H1 (cell line): ENCODE measurements at regions not wholly inside any gene's neighbourhood (a gene's known extent, or its start where the extent isn't known, plus 50 kb on each side); places are given as distances from the start of the nearest gene placed in this dataset.

Source experiments
- CTCF ChIA-PET: fragments of 300-600 bp; sonication (Branson Sonifier 250); formaldehyde crosslinking; loops from one replicate; lab custom pipeline; 2021; ENCODE audit not compliant: partially characterized antibody; lab: Charles Lee
- POLR2A ChIA-PET: fragments of 300-600 bp; sonication (Branson Sonifier 250); formaldehyde crosslinking; loops from one replicate; lab custom pipeline; 2021; ENCODE audit warnings: inconsistent platforms; ENCODE audit not compliant: partially characterized antibody; lab: Charles Lee
- DNase-seq, 2 experiments: peaks; one replicate each; pipeline versions ENCODE4 v3.0.0 to v3.0.0-alpha.2; 2010 to 2022; ENCODE audit warnings: low spot score in 2 of 2, low read depth in 1 of 2, mixed read lengths in 1 of 2
- FAIRE-seq: peaks from 2 replicates; lab custom pipeline; 2011; peaks lifted over from hg19 to GRCh38; lab: Jason Lieb, UNC
- H2AFZ ChIP-seq: 2 replicates; pipeline ENCODE4 v1.8.1; 2012; ENCODE audit warnings: low read length, inconsistent platforms
- H2AK5ac ChIP-seq: 2 replicates; pipeline ENCODE4 v1.6.1; 2013; ENCODE audit warnings: low read depth, low read length
- H2BK120ac ChIP-seq: replicated peaks from 2 replicates; pipeline ENCODE3; 2013; ENCODE audit warnings: low read depth, low read length, inconsistent platforms
- H2BK12ac ChIP-seq: 2 replicates; pipeline ENCODE4 v1.6.1; 2013; ENCODE audit warnings: low read depth, low read length
- H2BK15ac ChIP-seq: 2 replicates; pipeline ENCODE4 v1.6.1; 2013; ENCODE audit warnings: low read length
- H2BK20ac ChIP-seq: 2 replicates; pipeline ENCODE4 v1.6.1; 2013; ENCODE audit warnings: low read length
- H2BK5ac ChIP-seq: 2 replicates; pipeline ENCODE4 v1.6.1; 2013; ENCODE audit warnings: low read depth, low read length
- H3K14ac ChIP-seq: 2 replicates; pipeline ENCODE4 v1.6.1; 2013; ENCODE audit warnings: inconsistent platforms; ENCODE audit not compliant: insufficient read length
- H3K18ac ChIP-seq: 2 replicates; pipeline ENCODE4 v1.6.1; 2013; ENCODE audit warnings: low read length; ENCODE audit errors: extremely low read depth
- H3K23ac ChIP-seq: 2 replicates; pipeline ENCODE4 v1.6.1; 2013; ENCODE audit warnings: inconsistent platforms; ENCODE audit not compliant: insufficient read length
- H3K23me2 ChIP-seq: 2 replicates; pipeline ENCODE4 v1.6.1; 2013; ENCODE audit warnings: low read depth, low read length
- H3K27ac ChIP-seq: 2 replicates; pipeline ENCODE4 v1.6.1; 2011; ENCODE audit warnings: low read depth, low read length, inconsistent platforms
- H3K27me3 ChIP-seq, 4 experiments: replicated peaks in 1 of 4; 1 replicate in 1 of 4; 2 replicates in 3 of 4; pipeline versions ENCODE4 v1.6.1 to v1.8.1; 2011 to 2013; ENCODE audit warnings: low read length in 3 of 4, mild to moderate bottlenecking in 3 of 4, inconsistent platforms in 2 of 4, mixed read lengths in 2 of 4, moderate library complexity in 1 of 4; ENCODE audit not compliant: control insufficient read depth in 3 of 4, insufficient read depth in 3 of 4; ENCODE audit errors: extremely low read depth in 1 of 4
- H3K36me3 ChIP-seq, 4 experiments: 2 replicates each; pipeline versions ENCODE4 v1.6.1 to v1.8.1; 2011 to 2013; ENCODE audit warnings: mild to moderate bottlenecking in 4 of 4, low read length in 3 of 4, moderate library complexity in 2 of 4, control low read depth in 1 of 4, inconsistent platforms in 1 of 4; ENCODE audit not compliant: insufficient read depth in 4 of 4, control insufficient read depth in 2 of 4
- H3K4ac ChIP-seq: replicated peaks from 2 replicates; pipeline ENCODE3; 2013; ENCODE audit warnings: low read length, low read depth, mixed read lengths, inconsistent platforms; ENCODE audit not compliant: insufficient read length
- H3K4me1 ChIP-seq, 4 experiments: replicated peaks in 1 of 4; 1 replicate in 1 of 4; 2 replicates in 3 of 4; pipeline versions ENCODE4 v1.6.1 to v1.8.1; 2011 to 2013; ENCODE audit warnings: low read length in 3 of 4, inconsistent platforms in 2 of 4, mixed read lengths in 1 of 4; ENCODE audit not compliant: insufficient read depth in 4 of 4, control insufficient read depth in 3 of 4
- H3K4me2 ChIP-seq, 2 experiments: 2 replicates each; pipeline versions ENCODE4 v1.6.1 to v1.8.1; 2011 to 2013; ENCODE audit warnings: low read depth in 2 of 2, low read length in 2 of 2, control low read depth in 1 of 2, inconsistent platforms in 1 of 2, mild to moderate bottlenecking in 1 of 2; ENCODE audit not compliant: insufficient read depth in 1 of 2
- H3K4me3 ChIP-seq, 4 experiments: fragments of 200-600, 300-600 bp in 1 of 4; sonication (generic), shearing (Covaris generic), sonication (Bioruptor Twin) in 1 of 4; 2 replicates each; pipeline versions ENCODE4 v1.5.1 to v1.8.1; 2011 to 2016; ENCODE audit warnings: low read length in 4 of 4, low read depth in 3 of 4, control low read depth in 2 of 4, inconsistent platforms in 2 of 4, mild to moderate bottlenecking in 2 of 4, mixed read lengths in 1 of 4, moderate library complexity in 1 of 4; ENCODE audit not compliant: insufficient read depth in 2 of 4; ENCODE audit errors: extremely low read depth in 1 of 4
- H3K56ac ChIP-seq: replicated peaks from 2 replicates; pipeline ENCODE3; 2013; ENCODE audit warnings: low read depth, mild to moderate bottlenecking, mixed read lengths, low read length, inconsistent platforms; ENCODE audit not compliant: insufficient read length
- H3K79me1 ChIP-seq: 2 replicates; pipeline ENCODE4 v1.6.1; 2013; ENCODE audit warnings: low read depth, low read length, control low read depth
- H3K79me2 ChIP-seq, 2 experiments: 2 replicates each; pipeline versions ENCODE4 v1.6.1 to v1.8.1; 2012 to 2013; ENCODE audit warnings: low read length in 2 of 2, mild to moderate bottlenecking in 2 of 2, inconsistent platforms in 1 of 2; ENCODE audit not compliant: insufficient read depth in 2 of 2, control insufficient read depth in 1 of 2
- H3K9ac ChIP-seq, 4 experiments: replicated peaks in 1 of 4; 1 replicate in 1 of 4; 2 replicates in 3 of 4; pipeline versions ENCODE4 v1.6.1 to v1.8.1; 2011 to 2013; ENCODE audit warnings: low read depth in 3 of 4, low read length in 3 of 4, control low read depth in 2 of 4, mild to moderate bottlenecking in 2 of 4, moderate library complexity in 2 of 4, inconsistent platforms in 1 of 4; ENCODE audit errors: extremely low read depth in 1 of 4
- H3K9me3 ChIP-seq, 2 experiments: 2 replicates each; pipeline versions ENCODE4 v1.6.1 to v1.8.1; 2012 to 2013; ENCODE audit warnings: mild to moderate bottlenecking in 2 of 2, moderate library complexity in 2 of 2, control low read depth in 1 of 2, inconsistent platforms in 1 of 2, low read depth in 1 of 2, low read length in 1 of 2, mixed read lengths in 1 of 2; ENCODE audit not compliant: insufficient read depth in 2 of 2
- H4K20me1 ChIP-seq, 2 experiments: replicated peaks in 1 of 2; 2 replicates each; pipeline versions ENCODE3 to v1.8.1; 2011 to 2013; ENCODE audit warnings: inconsistent platforms in 2 of 2, low read length in 2 of 2, mild to moderate bottlenecking in 1 of 2; ENCODE audit not compliant: insufficient read depth in 2 of 2, control insufficient read depth in 1 of 2
- H4K5ac ChIP-seq: 2 replicates; pipeline ENCODE4 v1.6.1; 2013; ENCODE audit warnings: low read length, low read depth, mixed read lengths, inconsistent platforms; ENCODE audit not compliant: insufficient read length
- H4K8ac ChIP-seq: 2 replicates; pipeline ENCODE4 v1.8.0; 2013; ENCODE audit warnings: mild to moderate bottlenecking, moderate library complexity, low read length, inconsistent platforms; ENCODE audit not compliant: insufficient read depth; ENCODE audit errors: extremely low read depth
- H4K91ac ChIP-seq: replicated peaks from 2 replicates; pipeline ENCODE3; 2013; ENCODE audit warnings: low read length, mixed read lengths, inconsistent platforms; ENCODE audit not compliant: insufficient read length
- CBX8 ChIP-seq: fragments of 300-800, 300-1000 bp; sonication (generic); IDR thresholded peaks from 2 replicates; pipeline ENCODE4 v1.7.1; 2016; ENCODE audit warnings: low read depth, low read length, borderline replicate concordance
- CREB1 ChIP-seq: IDR thresholded peaks from 2 replicates; pipeline ENCODE4 v1.6.1; 2012; ENCODE audit warnings: inconsistent platforms
- CTCF ChIP-seq, 3 experiments: IDR thresholded peaks; 1 replicate in 2 of 3; 2 replicates in 1 of 3; pipeline versions ENCODE4 v1.5.1 to v1.6.1; 2011; ENCODE audit warnings: low read length in 3 of 3, mild to moderate bottlenecking in 3 of 3, inconsistent platforms in 2 of 3, low read depth in 1 of 3, moderate library complexity in 1 of 3; ENCODE audit not compliant: insufficient read depth in 1 of 3; ENCODE audit errors: control extremely low read depth in 1 of 3
- FOSL1 ChIP-seq: IDR thresholded peaks from 2 replicates; pipeline ENCODE4 v1.6.1; 2011; ENCODE audit warnings: mild to moderate bottlenecking, low read depth, low read length, moderate library complexity; ENCODE audit not compliant: insufficient read depth
- JUN ChIP-seq: IDR thresholded peaks from 2 replicates; pipeline ENCODE4 v1.6.1; 2011; ENCODE audit warnings: low read depth, mild to moderate bottlenecking, improper control_type of control experiment, low read length
- PHF8 ChIP-seq: fragments of 200-600 bp; sonication (generic); conservative IDR thresholded peaks from 2 replicates; pipeline ENCODE4 v1.7.1; 2012; ENCODE audit warnings: low read depth, mild to moderate bottlenecking, inconsistent platforms, low read length, moderate library complexity
- RNF2 ChIP-seq: fragments of 200-900, 300-1000 bp; sonication (generic); IDR thresholded peaks from 2 replicates; pipeline ENCODE4 v1.7.1; 2016; ENCODE audit warnings: borderline replicate concordance, low read depth, mild to moderate bottlenecking, antibody characterized with exemption, low read length; ENCODE audit not compliant: poor library complexity, severe bottlenecking; ENCODE audit errors: missing control alignments
- SIN3A ChIP-seq, 2 experiments: IDR thresholded peaks in 1 of 2; conservative IDR thresholded peaks in 1 of 2; 2 replicates each; pipeline ENCODE4 v1.6.1; 2011 to 2012; ENCODE audit warnings: low read length in 2 of 2, improper control_type of control experiment in 1 of 2, low read depth in 1 of 2, mild to moderate bottlenecking in 1 of 2
- TBP ChIP-seq: IDR thresholded peaks from 2 replicates; pipeline ENCODE4 v1.6.1; 2011; ENCODE audit warnings: low read depth, low read length, improper control_type of control experiment
- TCF12 ChIP-seq: IDR thresholded peaks from 2 replicates; pipeline ENCODE4 v1.6.1; 2011; ENCODE audit warnings: low read depth, mild to moderate bottlenecking, low read length
- YY1 ChIP-seq: IDR thresholded peaks from 2 replicates; pipeline ENCODE4 v1.6.1; 2011; ENCODE audit warnings: low read depth, mild to moderate bottlenecking, low read length

- TF ChIP-seq FOSL1 = no peak
Observed at GRCh38 chr6:113299531-113299930, 557.6 kb upstream of the MARCKS start (continued).

DNA sequence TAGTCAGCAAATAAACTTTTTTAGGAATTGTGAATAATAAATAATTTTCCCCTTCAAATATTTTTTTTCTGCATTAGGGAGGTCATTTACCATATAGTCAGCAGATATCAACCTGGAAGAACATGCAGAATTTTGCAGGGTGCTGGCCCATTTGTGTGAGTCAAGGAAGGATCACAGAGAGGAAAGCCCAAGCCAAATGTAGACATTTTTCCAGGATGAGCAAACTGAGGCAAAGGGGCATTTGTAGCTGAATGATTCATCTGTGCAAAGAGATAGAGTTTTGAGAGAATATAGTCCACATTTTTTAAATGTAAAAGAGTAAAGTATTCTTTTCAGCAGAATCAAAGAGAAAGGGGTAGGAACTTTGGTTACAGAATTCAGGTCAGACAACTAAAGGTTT, 555.5 kb upstream of the MARCKS start:
- Histone ChIP-seq H3K4me2 (no peak overlapping the region), H3K27me3 (no peaks in the 10 kb centered on the region), H3K4me3 (no peak overlapping the region), H3K36me3 (no peaks in the 10 kb centered on the region), H3K14ac (no peak overlapping the region), H3K4me1 (no peaks in the 10 kb centered on the region), H3K9ac (no peak overlapping the region), H3K23me2 (no peaks in the 10 kb centered on the region; the same call in 1 of the 2 replicates), H4K8ac (no peak overlapping the region), H3K23ac (no peak overlapping the region), H3K56ac (no peak overlapping the region), H3K79me1 (no peaks in the 10 kb centered on the region), H2BK5ac (no peak overlapping the region), H3K4ac (no peak overlapping the region), H3K27ac (no peak overlapping the region), H2BK15ac (no peak overlapping the region), H4K5ac (no peak overlapping the region), H3K18ac (no peak overlapping the region), H2AK5ac (no peak overlapping the region), H3K9me3 (no peaks in the 10 kb centered on the region), H2BK120ac (no peak overlapping the region), H4K20me1 (no peaks in the 10 kb centered on the region), H4K91ac (no peak overlapping the region), H2AFZ (no peak overlapping the region), H2BK12ac (no peak overlapping the region), H2BK20ac (no peak overlapping the region), H3K79me2 (no peaks in the 10 kb centered on the region)
- POLR2A ChIA-PET = no interaction called here
- no peak for FAIRE-seq
- CTCF ChIA-PET = interaction anchor here (2.1 kb wide), 1 partner anchor 557 kb away, joined by 6 read pairs; no protein-coding TSS in a partner anchor
- DNase-seq = no peak
- no peak for TF ChIP-seq SIN3A (conservative IDR thresholded peaks at IDR 0.05 in 1 of 2, IDR thresholded peaks at IDR 0.05 in 1 of 2; ENCODE audit: low read depth in 1 of 2, low read length in 2 of 2)
- TF ChIP-seq RNF2 = no peak
- no peak for TF ChIP-seq PHF8
- no peak for TF ChIP-seq TBP
- no peak for TF ChIP-seq JUN
- TF ChIP-seq YY1 = no peak
- TF ChIP-seq CTCF (IDR thresholded peaks at IDR 0.05; ENCODE audit: control extremely low read depth in 1 of 3, insufficient read depth in 1 of 3, low read depth in 1 of 3, low read length in 3 of 3) = no peak
- no peak for TF ChIP-seq TCF12
- no peak for TF ChIP-seq CBX8
- no peak for TF ChIP-seq CREB1
